Transverse colon (tissue), 4 donors: ENCODE measurements at regions not wholly inside any gene's neighbourhood (a gene's known extent, or its start where the extent isn't known, plus 50 kb on each side); places are given as distances from the start of the nearest gene placed in this dataset.
A peak's percentile ranks its signal among the peaks of the same experiment; 100 is the strongest.

Source experiments
- DNase-seq: peaks from one replicate; pipeline ENCODE4 v3.0.0-alpha.2; 2019
- H3K27ac ChIP-seq, 4 donors: fragments of 200-600 bp; sonication (generic); 2 replicates each; pipeline ENCODE4 v1.5.1; 2016 to 2018; ENCODE audit warnings: inconsistent platforms in 4 of 4
- H3K27me3 ChIP-seq: fragments of 200-600 bp; sonication (generic); 2 replicates; pipeline ENCODE4 v1.5.1; 2017; ENCODE audit warnings: inconsistent platforms
- H3K36me3 ChIP-seq, 4 donors: fragments of 200-600 bp; sonication (generic); 2 replicates each; pipeline ENCODE4 v1.5.1; 2017 to 2019; ENCODE audit warnings: inconsistent platforms in 4 of 4
- H3K4me1 ChIP-seq, 4 donors: fragments of 200-600 bp; sonication (generic); 2 replicates each; pipeline ENCODE4 v1.5.1; 2017 to 2020; ENCODE audit warnings: inconsistent platforms in 4 of 4
- H3K4me3 ChIP-seq, 4 donors: fragments of 200-600 bp; sonication (generic); 1 replicate in 1 of 4; 2 replicates in 3 of 4; pipeline versions ENCODE4 v1.5.1 to v1.6.1; 2017 to 2019; ENCODE audit warnings: inconsistent platforms in 4 of 4
- H3K9me3 ChIP-seq, 2 donors: fragments of 200-600 bp; sonication (generic); 2 replicates each; pipeline ENCODE4 v1.5.1; 2017 to 2019; ENCODE audit warnings: inconsistent platforms in 2 of 2
- CTCF ChIP-seq, 5 experiments: fragments of 200-600 bp in 3 of 5; fragments of 450-650 bp in 2 of 5; sonication (generic) in 3 of 5; IDR thresholded peaks; 1 replicate in 2 of 5; 2 replicates in 3 of 5; pipeline ENCODE4 v1.5.1; 2016 to 2017; ENCODE audit warnings: antibody characterized with exemption in 5 of 5, inconsistent platforms in 3 of 5, mild to moderate bottlenecking in 2 of 5, moderate library complexity in 1 of 5
- EP300 ChIP-seq: sonication (generic); formaldehyde crosslinking; IDR thresholded peaks from one replicate; pipeline ENCODE4 v1.6.1; 2017; ENCODE audit warnings: antibody characterized with exemption, low read depth
- POLR2A ChIP-seq: fragments of 450-650 bp; IDR thresholded peaks from one replicate; pipeline ENCODE4 v1.6.1; 2016; ENCODE audit warnings: antibody characterized with exemption, mild to moderate bottlenecking, moderate library complexity
- POLR2AphosphoS5 ChIP-seq, 3 donors: sonication (generic); formaldehyde crosslinking; IDR thresholded peaks; one replicate each; pipeline ENCODE4 v1.6.1; 2016; ENCODE audit warnings: antibody characterized with exemption in 3 of 3
- WGBS, 2 donors: methylation state at CpG; one replicate each; pipeline ENCODE4 v1.1.5; 2018; ENCODE audit warnings: low coverage in 1 of 2; 5-methylcytosine and 5-hydroxymethylcytosine counted together
- in situ Hi-C, 4 donors: fragments of 200-750 bp; cut with MboI; loops; one replicate each; pipeline versions ENCODE4 v1.15.0 to v1.15.1; 2017; ENCODE audit warnings: low sequenced_read_pairs in 3 of 4, low pct_ligation_motif_present in 1 of 4, low pct_unique_long_range_greater_than_20kb in 1 of 4
- intact Hi-C: fragments of 100-400 bp; cut with DNase I; formaldehyde crosslinking; loops from one replicate; pipeline ENCODE4 v1.15.1; 2023; ENCODE audit warnings: low total_unique reads

DNA sequence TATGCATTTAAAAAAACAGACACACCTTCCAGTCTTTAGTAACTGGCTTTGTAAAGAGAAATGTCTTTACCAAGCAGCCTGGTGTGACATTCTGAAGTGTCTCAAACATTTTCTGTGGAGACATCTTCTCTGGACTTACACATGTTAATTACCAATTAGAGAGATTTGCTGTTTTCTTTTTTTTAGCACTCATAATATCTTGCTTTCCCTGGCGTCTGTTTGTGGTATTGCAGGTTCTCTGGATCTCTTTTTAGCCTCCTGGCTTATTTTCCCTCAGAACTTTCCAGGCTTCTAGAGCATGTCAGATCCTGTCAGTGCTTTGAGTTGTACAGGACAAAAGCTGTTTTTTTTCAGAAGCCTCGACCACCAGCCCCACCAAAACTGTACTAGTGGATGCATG is 92.5 kb downstream of the MSX2 start:
- H3K9me3 ChIP-seq, result no peaks in the 10 kb centered on the region
- no peak for DNase-seq
- no peak overlapping the region for H3K4me3 ChIP-seq
- intact Hi-C loops, result no loop called here
- no peaks in the 10 kb centered on the region for H3K27me3 ChIP-seq
- WGBS, 2 donors, result 0 to 12% methylated on average over 1 to 2 of the region's 2 CpGs
- no peaks in the 10 kb centered on the region for H3K4me1 ChIP-seq
- no peak overlapping the region for H3K27ac ChIP-seq
- no peaks in the 10 kb centered on the region for H3K36me3 ChIP-seq
- in situ Hi-C loops, result no loop called here
- no peak for TF ChIP-seq EP300
- TF ChIP-seq POLR2A, result no peak
- peak in 2 of 5 experiments; percentile 16 to 25 for TF ChIP-seq CTCF (IDR thresholded peaks at IDR 0.05)
- no peak for TF ChIP-seq POLR2AphosphoS5 (IDR thresholded peaks at IDR 0.05)

GRCh38 chr5:174811438-174811837 is 87.1 kb downstream of the MSX2 start:
- no peak for DNase-seq
- no peak for TF ChIP-seq POLR2AphosphoS5 (IDR thresholded peaks at IDR 0.05)
- no peak for TF ChIP-seq EP300
- no peak for TF ChIP-seq POLR2A
- no peak for TF ChIP-seq CTCF (IDR thresholded peaks at IDR 0.05)
- Histone ChIP-seq H3K27me3 (no peaks in the 10 kb centered on the region), H3K4me3 (no peak overlapping the region), H3K4me1 (no peaks in the 10 kb centered on the region), H3K36me3 (no peaks in the 10 kb centered on the region), H3K27ac (no peak overlapping the region), H3K9me3 (no peaks in the 10 kb centered on the region)
- in situ Hi-C loops (no loop called here), intact Hi-C loops (no loop called here)
- WGBS, 2 donors, result 79 to 80% methylated on average over 1 of the region's 1 CpG

DNA sequence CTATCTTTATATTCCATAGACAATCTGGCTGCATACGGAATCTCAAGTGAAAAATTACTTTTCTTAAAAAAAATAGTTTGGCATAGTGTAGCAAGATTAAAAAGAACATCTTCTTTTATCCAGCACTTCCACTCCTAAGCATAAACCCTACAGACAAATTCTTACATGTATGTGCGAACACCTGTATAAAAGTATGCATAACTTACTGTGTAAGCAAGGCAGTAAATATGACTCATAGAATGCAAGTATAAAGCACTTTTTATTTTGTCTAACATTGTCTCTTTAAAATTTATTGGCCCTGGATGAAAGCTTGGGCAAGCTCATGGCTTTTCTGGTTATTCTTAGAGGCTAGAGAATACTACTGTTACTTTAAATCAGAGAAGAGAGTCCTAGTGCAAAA is 86.4 kb downstream of the MSX2 start:
- Histone ChIP-seq H3K27me3 (no peaks in the 10 kb centered on the region), H3K9me3 (no peaks in the 10 kb centered on the region), H3K4me3 (no peak overlapping the region), H3K27ac (no peak overlapping the region), H3K4me1 (no peaks in the 10 kb centered on the region), H3K36me3 (no peaks in the 10 kb centered on the region)
- intact Hi-C loops (no loop called here), in situ Hi-C loops (no loop called here)
- TF ChIP-seq POLR2A (no peak), EP300 (no peak), POLR2AphosphoS5 (IDR thresholded peaks at IDR 0.05) (no peak), CTCF (IDR thresholded peaks at IDR 0.05) (no peak)
- 57 to 68% methylated on average over 2 of the region's 2 CpGs for WGBS, 2 donors
- DNase-seq, result no peak

GRCh38 chr5:174807471-174807870 is 83.1 kb downstream of the MSX2 start:
- Histone ChIP-seq H3K4me1 (no peaks in the 10 kb centered on the region), H3K36me3 (no peaks in the 10 kb centered on the region), H3K27ac (no peak overlapping the region), H3K9me3 (peaks cover 0 to 3% of the 10 kb centered on the region in 2 donors), H3K27me3 (no peaks in the 10 kb centered on the region), H3K4me3 (no peak overlapping the region)
- in situ Hi-C loops (no loop called here), intact Hi-C loops (no loop called here)
- TF ChIP-seq EP300 (no peak), POLR2A (no peak), CTCF (IDR thresholded peaks at IDR 0.05) (no peak), POLR2AphosphoS5 (IDR thresholded peaks at IDR 0.05) (no peak)
- WGBS, 2 donors, result 54 to 77% methylated on average over 4 of the region's 4 CpGs
- no peak for DNase-seq
